ENCODE measurements at regions not wholly inside any gene's neighbourhood (a gene's known extent, or its start where the extent isn't known, plus 50 kb on each side); places are given as distances from the start of the nearest gene placed in this dataset.

GRCh38 chr9:23413541-23413940 lies 412.5 kb downstream of the ELAVL2 start:
- Histone ChIP-seq H3K9ac (no peak overlapping the region), H3F3A (ENCODE audit: low read depth) (no peaks in the 10 kb centered on the region), H3K4me1 (no peaks in the 10 kb centered on the region), H3K36me3 (no peaks in the 10 kb centered on the region), H3K4me3 (no peak overlapping the region), H3K79me2 (ENCODE audit: low read depth) (no peaks in the 10 kb centered on the region), H2AFZ (replicated peaks) (no peak overlapping the region), H3K27me3 (no peaks in the 10 kb centered on the region), H3K27ac (no peak overlapping the region), H3K9me3 (ENCODE audit: low read depth) (no peaks in the 10 kb centered on the region), H4K20me1 (ENCODE audit: low read depth) (no peaks in the 10 kb centered on the region), H3K4me2 (no peak overlapping the region)
- Mint-ChIP-seq H3K36me3 (no peaks in the 10 kb centered on the region), H3K4me3 (no peak overlapping the region), H3K9me3 (no peaks in the 10 kb centered on the region), H3K27ac (no peak overlapping the region), H3K27me3 (ENCODE audit: insufficient read depth, low read depth) (no peaks in the 10 kb centered on the region), H3K4me1 (no peaks in the 10 kb centered on the region)
- no peak for DNase-seq (ENCODE audit: low spot score)
- TF ChIP-seq EZH2phosphoT487 (IDR thresholded peaks at IDR 0.05) (no peak), CTCF (IDR thresholded peaks at IDR 0.05) (no peak), EZH2 (IDR thresholded peaks at IDR 0.05) (no peak)

GRCh38 chr9:23423999-23424398 lies 402.0 kb downstream of the ELAVL2 start:
- no peak overlapping the region for H3K4me2 ChIP-seq
- Mint-ChIP-seq H3K4me1 (no peaks in the 10 kb centered on the region), H3K27me3 (ENCODE audit: insufficient read depth, low read depth) (no peaks in the 10 kb centered on the region), H3K4me3 (no peak overlapping the region), H3K9me3 (no peaks in the 10 kb centered on the region), H3K36me3 (no peaks in the 10 kb centered on the region), H3K27ac (no peak overlapping the region)
- H3K36me3 ChIP-seq = no peaks in the 10 kb centered on the region
- H3K9me3 ChIP-seq (ENCODE audit: low read depth) = no peaks in the 10 kb centered on the region
- no peak for DNase-seq (ENCODE audit: low spot score)
- no peaks in the 10 kb centered on the region for H3K27me3 ChIP-seq
- no peaks in the 10 kb centered on the region for H3F3A ChIP-seq (ENCODE audit: low read depth)
- no peaks in the 10 kb centered on the region for H3K79me2 ChIP-seq (ENCODE audit: low read depth)
- H4K20me1 ChIP-seq (ENCODE audit: low read depth) = no peaks in the 10 kb centered on the region
- TF ChIP-seq EZH2 (IDR thresholded peaks at IDR 0.05) (no peak), CTCF (IDR thresholded peaks at IDR 0.05) (no peak), EZH2phosphoT487 (IDR thresholded peaks at IDR 0.05) (no peak)
- no peak overlapping the region for H3K9ac ChIP-seq
- no peak overlapping the region for H3K27ac ChIP-seq
- no peak overlapping the region for H2AFZ ChIP-seq (replicated peaks)
- no peak overlapping the region for H3K4me3 ChIP-seq
- peaks cover under 1% of the 10 kb centered on the region for H3K4me1 ChIP-seq

- Histone ChIP-seq H3F3A (ENCODE audit: low read depth) (no peaks in the 10 kb centered on the region), H3K79me2 (ENCODE audit: low read depth) (no peaks in the 10 kb centered on the region), H3K27me3 (no peaks in the 10 kb centered on the region), H3K36me3 (no peaks in the 10 kb centered on the region), H3K27ac (no peak overlapping the region), H4K20me1 (ENCODE audit: low read depth) (no peaks in the 10 kb centered on the region), H3K4me2 (no peak overlapping the region), H2AFZ (replicated peaks) (no peak overlapping the region), H3K4me3 (no peak overlapping the region), H3K9me3 (ENCODE audit: low read depth) (no peaks in the 10 kb centered on the region), H3K9ac (no peak overlapping the region), H3K4me1 (no peaks in the 10 kb centered on the region)
- no peak overlapping the region for H3K4me3 Mint-ChIP-seq
- no peaks in the 10 kb centered on the region for H3K9me3 Mint-ChIP-seq
- H3K27me3 Mint-ChIP-seq (ENCODE audit: insufficient read depth, low read depth) = no peaks in the 10 kb centered on the region
- TF ChIP-seq CTCF (IDR thresholded peaks at IDR 0.05) = no peak
- H3K4me1 Mint-ChIP-seq = no peaks in the 10 kb centered on the region
- no peak overlapping the region for H3K27ac Mint-ChIP-seq
- no peak for DNase-seq (ENCODE audit: low spot score)
- H3K36me3 Mint-ChIP-seq = no peaks in the 10 kb centered on the region
Observed at GRCh38 chr9:23426144-23426543, 399.9 kb downstream of the ELAVL2 start.

- no peak for TF ChIP-seq EZH2 (IDR thresholded peaks at IDR 0.05)
- TF ChIP-seq EZH2phosphoT487 (IDR thresholded peaks at IDR 0.05) = no peak
- no peak for TF ChIP-seq CTCF (IDR thresholded peaks at IDR 0.05)
- Histone ChIP-seq H3K4me3 (no peak overlapping the region), H3K9me3 (ENCODE audit: low read depth) (no peaks in the 10 kb centered on the region), H3K79me2 (ENCODE audit: low read depth) (no peaks in the 10 kb centered on the region), H3K4me2 (no peak overlapping the region), H3K4me1 (no peaks in the 10 kb centered on the region), H3F3A (ENCODE audit: low read depth) (no peaks in the 10 kb centered on the region), H3K27me3 (no peaks in the 10 kb centered on the region), H3K36me3 (no peaks in the 10 kb centered on the region), H2AFZ (replicated peaks) (no peak overlapping the region), H3K27ac (no peak overlapping the region), H3K9ac (no peak overlapping the region), H4K20me1 (ENCODE audit: low read depth) (no peaks in the 10 kb centered on the region)
- H3K36me3 Mint-ChIP-seq = no peaks in the 10 kb centered on the region
- H3K4me1 Mint-ChIP-seq = no peaks in the 10 kb centered on the region
- no peak overlapping the region for H3K4me3 Mint-ChIP-seq
- no peak overlapping the region for H3K27ac Mint-ChIP-seq
- no peak for DNase-seq (ENCODE audit: low spot score)
- no peaks in the 10 kb centered on the region for H3K9me3 Mint-ChIP-seq
- no peaks in the 10 kb centered on the region for H3K27me3 Mint-ChIP-seq (ENCODE audit: insufficient read depth, low read depth)
Observed at GRCh38 chr9:23431459-23431858, 394.6 kb downstream of the ELAVL2 start.

Data from neural progenitor cell (in vitro differentiated cells).